Fibroblast of mammary gland (primary cell): ENCODE measurements at regions not wholly inside any gene's neighbourhood (a gene's known extent, or its start where the extent isn't known, plus 50 kb on each side); places are given as distances from the start of the nearest gene placed in this dataset.

Experiments used
- DNase-seq: peaks from one replicate; pipeline ENCODE4 v3.0.0-alpha.2; 2010; ENCODE audit warnings: low read depth
- H3K4me3 ChIP-seq: 2 replicates; pipeline ENCODE4 v1.5.1; 2011; ENCODE audit warnings: low read depth, mild to moderate bottlenecking, low read length, moderate library complexity; ENCODE audit not compliant: control insufficient read depth
- TF ChIP-seq, protein P1 (sequence below): conservative IDR thresholded peaks from 2 replicates; pipeline ENCODE4 v1.5.1; 2011; ENCODE audit warnings: low read depth, low read length, inconsistent platforms; ENCODE audit not compliant: control insufficient read depth, insufficient read depth

DNA sequence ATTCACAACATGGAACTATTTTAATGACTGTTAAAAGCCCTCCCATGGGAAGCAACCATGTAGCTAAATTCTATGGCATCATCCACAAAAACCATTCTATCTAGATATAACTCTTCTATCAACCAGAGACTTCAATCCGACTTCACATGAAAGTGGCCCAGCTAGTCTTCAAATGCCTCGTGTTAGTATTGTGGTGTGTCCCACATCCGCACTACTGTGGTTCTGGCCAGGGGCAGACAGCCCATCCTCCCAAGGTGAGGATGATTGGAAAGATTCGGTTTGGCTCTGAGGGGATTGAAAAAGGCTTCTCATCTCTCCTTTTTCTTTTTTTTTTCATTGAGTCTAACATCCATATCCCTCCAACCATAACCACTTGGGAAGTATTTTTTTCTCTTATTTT lies 253.0 kb upstream of the KLF6 start:
- DNase-seq = no peak

DNA sequence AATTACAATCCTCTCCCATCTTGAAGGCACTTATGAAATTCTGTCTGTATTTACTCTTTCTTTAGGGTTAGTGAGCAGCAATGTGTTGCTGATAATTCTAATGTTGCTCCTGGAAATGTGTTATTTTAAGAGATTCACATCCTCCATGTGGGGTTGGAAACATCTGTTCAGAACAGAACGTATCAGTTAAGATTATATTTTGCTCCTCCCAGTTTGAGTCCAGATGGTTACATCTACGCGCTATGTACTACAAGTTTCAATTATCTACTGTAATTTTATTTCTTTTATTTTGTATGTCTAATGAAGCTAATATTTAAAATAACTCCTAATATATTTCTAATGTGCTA lies 250.6 kb upstream of the KLF6 start:
- DNase-seq = no peak
- TF ChIP-seq, protein P1, sequence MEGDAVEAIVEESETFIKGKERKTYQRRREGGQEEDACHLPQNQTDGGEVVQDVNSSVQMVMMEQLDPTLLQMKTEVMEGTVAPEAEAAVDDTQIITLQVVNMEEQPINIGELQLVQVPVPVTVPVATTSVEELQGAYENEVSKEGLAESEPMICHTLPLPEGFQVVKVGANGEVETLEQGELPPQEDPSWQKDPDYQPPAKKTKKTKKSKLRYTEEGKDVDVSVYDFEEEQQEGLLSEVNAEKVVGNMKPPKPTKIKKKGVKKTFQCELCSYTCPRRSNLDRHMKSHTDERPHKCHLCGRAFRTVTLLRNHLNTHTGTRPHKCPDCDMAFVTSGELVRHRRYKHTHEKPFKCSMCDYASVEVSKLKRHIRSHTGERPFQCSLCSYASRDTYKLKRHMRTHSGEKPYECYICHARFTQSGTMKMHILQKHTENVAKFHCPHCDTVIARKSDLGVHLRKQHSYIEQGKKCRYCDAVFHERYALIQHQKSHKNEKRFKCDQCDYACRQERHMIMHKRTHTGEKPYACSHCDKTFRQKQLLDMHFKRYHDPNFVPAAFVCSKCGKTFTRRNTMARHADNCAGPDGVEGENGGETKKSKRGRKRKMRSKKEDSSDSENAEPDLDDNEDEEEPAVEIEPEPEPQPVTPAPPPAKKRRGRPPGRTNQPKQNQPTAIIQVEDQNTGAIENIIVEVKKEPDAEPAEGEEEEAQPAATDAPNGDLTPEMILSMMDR = no peak
- H3K4me3 ChIP-seq = no peak overlapping the region

More for the DNA sequence above, 253.0 kb upstream of the KLF6 start:
- TF ChIP-seq, protein P1 = no peak
- H3K4me3 ChIP-seq = no peak overlapping the region

- peak; percentile 47 for DNase-seq
- TF ChIP-seq, protein P1 = no peak
- H3K4me3 ChIP-seq = no peak overlapping the region
These were observed 250.0 kb upstream of the KLF6 start for GRCh38 chr10:4034907-4035598.

DNA sequence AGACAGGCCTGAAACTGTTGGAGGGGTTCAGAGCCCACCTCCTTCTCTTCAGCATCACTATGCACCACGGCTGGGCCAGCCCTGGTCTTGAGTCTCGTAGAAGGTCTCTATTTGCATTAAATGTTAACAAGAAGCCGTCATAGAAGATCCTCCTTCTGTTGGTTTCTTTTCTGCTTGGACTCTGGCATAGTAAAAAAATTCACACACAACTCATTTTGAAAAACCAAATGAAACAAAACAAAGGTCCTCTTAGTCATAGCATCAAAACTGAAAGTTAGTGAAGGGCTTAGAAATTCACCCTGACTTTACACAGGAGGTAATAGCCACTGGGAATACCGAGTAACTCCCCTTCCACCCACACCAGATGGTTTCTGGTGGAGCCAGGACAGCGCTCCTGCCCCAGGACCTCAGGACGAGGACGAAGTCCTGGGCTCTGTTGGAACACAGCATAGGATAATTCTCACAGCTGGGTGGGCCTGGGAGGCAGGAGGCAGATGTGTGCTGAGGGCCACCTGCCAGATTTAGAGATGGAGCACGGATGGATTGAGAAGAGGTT lies 248.4 kb upstream of the KLF6 start:
- no peak for DNase-seq
- H3K4me3 ChIP-seq = no peak overlapping the region
- TF ChIP-seq, protein P1 = no peak

DNA sequence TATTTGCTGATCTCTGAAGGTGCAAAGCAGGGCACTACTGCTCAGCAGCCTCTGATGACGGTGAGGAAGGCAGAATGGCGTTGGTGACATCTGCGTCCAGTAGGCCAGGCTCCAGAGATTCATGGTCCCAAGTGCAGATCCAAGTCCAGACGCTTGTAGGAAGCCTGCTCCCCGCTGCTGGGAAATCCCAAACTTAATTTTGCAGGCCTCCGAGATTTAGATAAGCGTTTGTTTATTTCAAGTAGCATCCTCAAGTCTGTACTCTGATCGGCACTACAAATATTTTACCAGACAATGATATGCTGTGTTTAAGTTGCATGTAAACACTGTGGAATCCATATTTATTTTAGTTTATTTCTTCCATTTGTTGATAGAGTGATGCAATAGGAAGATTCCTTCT lies 244.9 kb upstream of the KLF6 start:
- TF ChIP-seq, protein P1 = no peak
- DNase-seq = no peak
- H3K4me3 ChIP-seq = no peak overlapping the region

DNA sequence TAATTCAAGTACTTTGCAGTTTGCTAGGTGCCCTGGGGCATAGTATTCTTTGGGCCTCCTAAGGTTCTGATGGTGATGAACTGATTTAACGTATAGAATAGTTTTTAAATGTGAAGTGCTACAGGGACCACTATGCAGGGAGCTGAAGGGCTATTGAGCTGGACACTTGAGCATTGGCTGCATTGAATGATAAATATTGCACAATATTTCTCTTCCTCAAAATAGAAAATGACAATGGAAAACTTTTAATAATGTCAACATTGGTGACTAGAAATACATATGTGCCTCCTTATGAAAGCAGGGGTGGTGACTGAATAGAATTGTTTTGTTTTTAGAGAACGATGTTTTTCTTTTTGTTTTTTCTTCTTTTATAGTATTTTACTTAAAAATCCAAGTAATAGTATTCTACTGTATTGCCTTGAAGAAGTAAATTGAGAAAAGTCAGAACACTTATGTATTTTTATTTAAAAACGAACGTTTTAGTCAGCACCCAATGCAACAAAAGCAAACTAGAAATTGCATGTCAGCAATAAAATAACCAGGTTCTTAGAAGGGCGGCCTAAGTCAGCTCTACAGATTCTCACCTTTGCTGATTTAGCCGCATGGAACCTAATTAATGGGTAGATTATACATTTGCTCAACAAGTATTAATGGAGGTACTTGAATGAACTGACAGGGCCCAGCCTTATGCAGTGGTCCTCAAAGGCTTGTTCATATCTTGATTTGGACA lies 244.0 kb upstream of the KLF6 start:
- H3K4me3 ChIP-seq = no peak overlapping the region
- TF ChIP-seq, protein P1 = no peak
- no peak for DNase-seq

DNA sequence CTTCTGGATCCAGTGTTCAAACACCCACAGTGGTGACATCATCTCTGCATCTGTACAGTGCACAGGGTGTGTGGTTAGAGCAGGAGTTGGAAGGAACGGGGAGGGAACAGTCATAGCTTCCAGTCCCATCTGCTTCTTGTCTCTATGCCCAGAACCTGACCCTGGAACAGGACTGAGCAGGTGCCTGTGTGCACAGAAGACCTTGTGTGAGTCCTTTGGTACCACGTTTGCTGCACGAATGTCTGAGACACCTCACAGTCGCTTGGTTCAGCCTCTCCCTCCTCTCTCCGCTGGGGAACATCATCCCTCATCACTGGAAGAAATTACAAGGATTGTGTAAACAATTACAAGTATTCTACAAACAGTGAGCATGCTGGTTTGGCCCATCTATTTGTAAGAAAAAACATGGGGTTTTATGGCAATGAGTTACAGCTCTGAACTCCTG lies 243.0 kb upstream of the KLF6 start:
- H3K4me3 ChIP-seq = no peak overlapping the region
- DNase-seq = peak; percentile 52
- TF ChIP-seq, protein P1 = no peak
